ENCODE measurements at regions not wholly inside any gene's neighbourhood (a gene's known extent, or its start where the extent isn't known, plus 50 kb on each side); places are given as distances from the start of the nearest gene placed in this dataset.

DNA sequence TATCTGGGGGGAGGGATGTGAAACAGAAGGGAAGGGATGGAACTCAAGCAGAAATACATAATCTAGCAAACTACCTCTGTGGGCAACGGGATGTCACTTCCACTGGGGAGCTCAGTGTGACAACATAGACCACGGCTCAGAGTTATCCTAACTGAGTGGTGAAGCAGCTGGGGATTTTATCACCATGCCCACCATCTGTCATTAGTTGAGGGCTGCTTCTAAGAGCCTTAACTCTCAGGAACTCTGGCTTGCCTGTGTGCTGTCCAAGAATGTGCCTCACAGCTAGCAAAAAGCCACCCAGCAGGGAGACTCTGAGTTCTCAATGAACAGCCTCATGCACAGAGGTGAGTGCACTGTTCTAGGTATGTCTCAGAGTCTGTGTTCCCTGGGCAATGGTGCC is 90.6 kb upstream of the CXCL14 start:
- no peaks in the 10 kb centered on the region for H3K27me3 ChIP-seq
- intact Hi-C loops (cut with DNase I; ENCODE audit: low total_unique reads), result loop anchor here (5.0 kb wide), 1 partner anchor 657 kb away; no protein-coding TSS in a partner anchor
- H3K36me3 ChIP-seq, result no peaks in the 10 kb centered on the region
- H3K4me3 ChIP-seq, result no peak overlapping the region
- peaks cover 0 to under 1% of the 10 kb centered on the region in 2 donors for H3K9me3 ChIP-seq
- no peak overlapping the region for H3K27ac ChIP-seq
- no peaks in the 10 kb centered on the region for H3K4me1 ChIP-seq
- no peak for DNase-seq (ENCODE audit: low spot score in 2 of 2)
- TF ChIP-seq POLR2A (IDR thresholded peaks at IDR 0.05), result no peak
- TF ChIP-seq, protein P1, sequence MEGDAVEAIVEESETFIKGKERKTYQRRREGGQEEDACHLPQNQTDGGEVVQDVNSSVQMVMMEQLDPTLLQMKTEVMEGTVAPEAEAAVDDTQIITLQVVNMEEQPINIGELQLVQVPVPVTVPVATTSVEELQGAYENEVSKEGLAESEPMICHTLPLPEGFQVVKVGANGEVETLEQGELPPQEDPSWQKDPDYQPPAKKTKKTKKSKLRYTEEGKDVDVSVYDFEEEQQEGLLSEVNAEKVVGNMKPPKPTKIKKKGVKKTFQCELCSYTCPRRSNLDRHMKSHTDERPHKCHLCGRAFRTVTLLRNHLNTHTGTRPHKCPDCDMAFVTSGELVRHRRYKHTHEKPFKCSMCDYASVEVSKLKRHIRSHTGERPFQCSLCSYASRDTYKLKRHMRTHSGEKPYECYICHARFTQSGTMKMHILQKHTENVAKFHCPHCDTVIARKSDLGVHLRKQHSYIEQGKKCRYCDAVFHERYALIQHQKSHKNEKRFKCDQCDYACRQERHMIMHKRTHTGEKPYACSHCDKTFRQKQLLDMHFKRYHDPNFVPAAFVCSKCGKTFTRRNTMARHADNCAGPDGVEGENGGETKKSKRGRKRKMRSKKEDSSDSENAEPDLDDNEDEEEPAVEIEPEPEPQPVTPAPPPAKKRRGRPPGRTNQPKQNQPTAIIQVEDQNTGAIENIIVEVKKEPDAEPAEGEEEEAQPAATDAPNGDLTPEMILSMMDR (IDR thresholded peaks at IDR 0.05), result no peak
- no peak for TF ChIP-seq POLR2AphosphoS5 (IDR thresholded peaks at IDR 0.05)

DNA sequence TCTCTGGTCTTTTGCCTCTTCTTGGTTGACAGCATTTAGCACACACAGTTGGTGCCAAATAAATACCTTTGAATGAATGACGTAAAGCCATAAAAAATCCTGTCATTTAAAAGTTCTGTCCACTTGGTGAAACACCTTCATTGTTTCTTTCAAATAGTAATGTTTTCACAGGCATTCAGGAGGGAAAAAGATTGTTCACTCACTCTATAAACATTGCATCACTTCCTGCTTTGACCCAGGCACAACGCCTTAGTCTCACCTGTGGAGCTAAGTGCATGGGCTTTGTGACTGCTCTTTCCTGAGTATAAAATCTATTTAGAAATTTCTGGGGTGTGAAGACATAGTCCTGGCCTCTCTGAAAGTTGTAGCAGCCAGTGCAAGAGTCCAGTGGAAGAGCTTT is 88.9 kb upstream of the CXCL14 start:
- no peak for DNase-seq (ENCODE audit: low spot score in 2 of 2)
- no peak overlapping the region for H3K27ac ChIP-seq
- intact Hi-C loops (cut with DNase I; ENCODE audit: low total_unique reads), result loop anchor here (2.0 to 5.0 kb wide), 2 partner anchors 59 to 655 kb away; no protein-coding TSS in a partner anchor

DNA sequence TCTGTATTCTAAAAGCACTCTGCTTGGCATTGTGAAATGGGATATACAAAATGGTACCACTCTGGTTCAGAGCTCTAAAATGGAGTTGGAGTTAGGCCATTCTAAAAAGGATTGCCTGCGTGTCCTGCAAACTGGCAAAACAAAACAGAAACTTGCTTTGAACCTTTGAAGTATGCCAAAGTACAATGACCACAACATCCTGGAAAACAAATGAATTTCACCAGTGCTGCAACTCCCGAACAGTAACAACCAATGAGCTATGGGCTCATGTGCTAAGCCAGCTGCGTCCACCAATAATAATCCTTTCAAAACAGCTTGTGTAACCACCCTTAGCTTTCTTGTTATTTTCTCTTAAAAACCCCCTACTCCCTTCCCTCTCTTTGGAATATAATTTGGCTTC is 88.4 kb upstream of the CXCL14 start:
- no peak for TF ChIP-seq POLR2A (IDR thresholded peaks at IDR 0.05)
- TF ChIP-seq POLR2AphosphoS5 (IDR thresholded peaks at IDR 0.05), result no peak
- TF ChIP-seq, protein P1 (IDR thresholded peaks at IDR 0.05), result no peak
- Histone ChIP-seq H3K27ac (no peak overlapping the region), H3K27me3 (no peaks in the 10 kb centered on the region), H3K4me1 (no peaks in the 10 kb centered on the region), H3K4me3 (no peak overlapping the region), H3K36me3 (no peaks in the 10 kb centered on the region), H3K9me3 (no peaks in the 10 kb centered on the region)
- no peak for DNase-seq (ENCODE audit: low spot score in 2 of 2)
- intact Hi-C loops (cut with DNase I; ENCODE audit: low total_unique reads), result loop anchor here (2.0 to 5.0 kb wide), 2 partner anchors 60 to 655 kb away; no protein-coding TSS in a partner anchor

More for the DNA sequence above, 88.9 kb upstream of the CXCL14 start:
- TF ChIP-seq POLR2A (IDR thresholded peaks at IDR 0.05) (no peak), POLR2AphosphoS5 (IDR thresholded peaks at IDR 0.05) (no peak)
- TF ChIP-seq, protein P1 (IDR thresholded peaks at IDR 0.05), result no peak
- Histone ChIP-seq H3K4me3 (no peak overlapping the region), H3K36me3 (no peaks in the 10 kb centered on the region), H3K4me1 (no peaks in the 10 kb centered on the region), H3K27me3 (no peaks in the 10 kb centered on the region), H3K9me3 (no peaks in the 10 kb centered on the region)

DNA sequence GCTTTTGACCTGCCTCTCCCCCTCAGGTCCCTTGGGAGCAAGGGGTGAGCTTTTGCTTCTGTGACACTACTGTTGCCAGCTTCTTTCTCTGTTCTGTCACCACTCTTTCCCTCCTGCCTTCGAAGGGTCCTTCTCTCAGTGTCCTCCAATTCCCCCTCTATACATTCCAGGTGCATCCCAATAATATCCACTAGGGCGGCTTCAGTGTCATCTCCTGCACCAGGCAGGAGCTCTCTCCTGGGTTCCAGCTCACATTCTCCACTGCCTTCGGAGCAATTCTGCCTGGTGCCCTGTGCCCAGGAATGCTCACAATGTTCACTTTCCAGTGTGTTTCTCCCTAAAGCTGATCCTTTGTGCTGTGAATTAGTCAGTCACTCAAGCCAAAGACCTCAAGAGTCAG is 83.9 kb upstream of the CXCL14 start:
- TF ChIP-seq, protein P1 (IDR thresholded peaks at IDR 0.05), result no peak
- TF ChIP-seq POLR2AphosphoS5 (IDR thresholded peaks at IDR 0.05) (no peak), POLR2A (IDR thresholded peaks at IDR 0.05) (no peak)
- no peak for DNase-seq (ENCODE audit: low spot score in 2 of 2)
- Histone ChIP-seq H3K9me3 (peaks cover 5 to 6% of the 10 kb centered on the region in 2 donors), H3K4me1 (no peaks in the 10 kb centered on the region), H3K36me3 (no peaks in the 10 kb centered on the region), H3K27ac (no peak overlapping the region), H3K27me3 (no peaks in the 10 kb centered on the region), H3K4me3 (no peak overlapping the region)
- intact Hi-C loops (cut with DNase I; ENCODE audit: low total_unique reads), result no loop called here

DNA sequence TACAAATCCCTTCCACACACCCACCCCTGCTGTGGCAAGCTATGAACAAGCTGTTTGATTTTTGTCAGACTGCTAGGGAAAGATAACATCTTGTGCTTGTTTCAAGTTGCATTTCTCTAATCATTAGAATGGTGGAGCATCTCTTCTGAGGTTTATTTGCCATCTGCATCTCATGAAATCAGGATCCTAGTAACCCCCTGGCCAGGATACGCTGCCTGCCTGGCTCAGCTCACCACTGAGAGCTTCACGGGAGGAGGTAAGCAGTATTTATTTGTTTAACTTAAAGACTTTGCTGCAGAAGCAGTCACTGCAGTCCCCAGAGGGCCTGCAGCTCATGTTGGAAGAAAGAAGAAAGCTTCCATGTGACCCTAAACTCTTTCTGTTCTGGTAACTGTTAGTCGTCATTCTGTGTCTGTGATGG is 83.3 kb upstream of the CXCL14 start:
- Histone ChIP-seq H3K27me3 (no peaks in the 10 kb centered on the region), H3K9me3 (peaks cover 5 to 6% of the 10 kb centered on the region in 2 donors), H3K36me3 (no peaks in the 10 kb centered on the region), H3K4me1 (no peaks in the 10 kb centered on the region), H3K4me3 (no peak overlapping the region), H3K27ac (no peak overlapping the region)
- no peak for DNase-seq (ENCODE audit: low spot score in 2 of 2)
- TF ChIP-seq POLR2AphosphoS5 (IDR thresholded peaks at IDR 0.05) (no peak), POLR2A (IDR thresholded peaks at IDR 0.05) (no peak)
- TF ChIP-seq, protein P1 (IDR thresholded peaks at IDR 0.05), result no peak
- intact Hi-C loops (cut with DNase I; ENCODE audit: low total_unique reads), result no loop called here

Measured in breast epithelium (tissue), 4 donors.